GM12872 (cell line): ENCODE measurements at regions not wholly inside any gene's neighbourhood (a gene's known extent, or its start where the extent isn't known, plus 50 kb on each side); places are given as distances from the start of the nearest gene placed in this dataset.
A peak's percentile ranks its signal among the peaks of the same experiment; 100 is the strongest.

ENCODE experiments used
- CTCF ChIP-seq: IDR thresholded peaks from 3 replicates; pipeline ENCODE4 v1.5.1; 2011; ENCODE audit warnings: low read depth, mild to moderate bottlenecking, low read length, moderate library complexity; ENCODE audit not compliant: insufficient read depth

DNA sequence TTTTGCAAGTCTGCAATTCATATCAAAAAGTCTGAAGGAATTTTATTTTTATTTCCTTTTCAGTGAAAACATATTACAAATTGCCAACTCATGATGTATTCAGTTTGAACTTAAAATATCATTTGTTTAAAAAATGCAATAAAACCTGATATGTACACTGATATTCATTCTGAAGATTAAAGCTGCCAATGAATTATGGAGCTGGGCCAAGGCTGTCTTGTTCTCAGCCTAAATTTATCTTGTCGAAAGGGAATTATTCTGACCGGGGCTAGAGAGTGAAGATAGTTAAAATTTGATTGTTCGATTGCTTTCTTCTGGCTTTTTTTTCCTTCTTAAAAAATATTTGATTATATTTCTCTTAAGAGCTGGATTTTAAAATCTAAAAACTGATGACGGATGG is 54.0 kb upstream of the RBFOX1 start:
- TF ChIP-seq CTCF: no peak

GRCh38 chr16:7272567-7273158 is 60.0 kb upstream of the RBFOX1 start:
- TF ChIP-seq CTCF: no peak

- TF ChIP-seq CTCF: no peak
Observed at GRCh38 chr16:7271486-7271885, 61.2 kb upstream of the RBFOX1 start.

GRCh38 chr16:7270823-7271222 is 61.8 kb upstream of the RBFOX1 start:
- TF ChIP-seq CTCF: no peak

DNA sequence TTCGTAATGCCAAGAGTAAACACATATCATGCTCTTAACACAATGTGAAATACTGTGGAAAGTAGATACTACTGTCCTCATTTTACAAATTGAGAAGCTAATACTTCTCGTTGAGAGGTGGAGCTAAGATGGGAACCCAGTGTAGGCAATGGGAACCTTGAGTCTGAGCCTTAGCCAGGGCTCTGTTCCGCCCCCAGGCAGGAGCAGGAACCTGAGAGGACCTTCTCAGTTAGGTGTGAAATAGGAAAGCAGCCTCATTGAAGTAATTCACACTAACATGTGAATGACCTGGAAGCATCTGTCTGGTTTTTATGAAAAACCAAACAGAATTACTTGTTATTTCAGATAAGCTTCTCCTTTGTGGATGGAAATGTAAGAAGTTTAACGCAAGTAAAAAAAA is 62.6 kb upstream of the RBFOX1 start:
- TF ChIP-seq CTCF: no peak

- TF ChIP-seq CTCF: peak; percentile 62
Observed at GRCh38 chr16:7268182-7268581, 64.5 kb upstream of the RBFOX1 start.

DNA sequence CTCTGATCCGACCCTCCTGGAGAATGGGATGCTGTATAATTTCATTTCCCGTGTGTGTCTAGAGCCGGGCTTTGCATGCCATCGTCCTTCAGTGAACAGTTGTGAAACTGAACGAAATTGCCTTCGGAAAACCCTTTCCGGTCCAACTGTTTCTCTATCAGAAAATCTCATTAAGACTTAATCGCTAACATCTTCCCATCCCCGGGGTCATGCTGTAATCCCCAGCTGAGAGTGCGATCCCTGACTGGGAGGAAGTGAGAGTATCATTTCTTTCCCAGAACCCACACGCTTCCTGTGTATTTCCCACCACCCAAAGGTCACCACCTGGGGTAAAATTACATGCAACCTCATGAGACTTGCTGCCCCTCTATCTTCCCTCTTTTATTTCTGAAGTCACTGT is 75.6 kb upstream of the RBFOX1 start:
- no peak for TF ChIP-seq CTCF
